Stimulated activated CD4-positive, alpha-beta T cell treated with anti-CD3 and anti-CD28 coated beads, Interleukin-1b, Interleukin-23, amount 100 ng/mL, for 4 hours (primary cell): ENCODE measurements at regions not wholly inside any gene's neighbourhood (a gene's known extent, or its start where the extent isn't known, plus 50 kb on each side); places are given as distances from the start of the nearest gene placed in this dataset.

Experiments used
- DNase-seq, 2 donors: peaks; one replicate each; pipeline ENCODE4 v3.0.0-alpha.2; 2020; ENCODE audit warnings: low read depth in 2 of 2

- no peak for DNase-seq
Measured at GRCh38 chr1:221431068-221431651, 310.7 kb downstream of the DUSP10 start.

GRCh38 chr1:221431961-221432360 lies 309.9 kb downstream of the DUSP10 start:
- no peak for DNase-seq

DNA sequence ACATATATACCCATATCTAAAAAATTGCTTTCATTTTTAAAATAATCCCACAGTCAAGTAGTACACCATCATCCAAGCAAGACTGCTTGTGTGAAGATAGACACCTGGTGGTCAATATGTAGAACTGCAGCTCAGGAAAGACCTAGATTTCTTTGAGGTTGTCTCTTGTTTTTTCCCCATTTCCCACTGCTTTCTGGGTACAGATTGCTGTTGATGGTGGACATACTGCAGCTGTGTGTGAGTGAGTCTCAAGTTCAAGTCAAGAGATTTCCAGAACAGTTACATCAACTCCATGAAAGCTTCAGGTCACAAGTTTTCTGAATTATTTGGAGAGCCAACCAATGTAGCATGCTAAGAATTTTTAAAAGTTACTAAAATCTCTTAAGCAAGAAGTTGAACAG lies 306.4 kb downstream of the DUSP10 start:
- DNase-seq = no peak

DNA sequence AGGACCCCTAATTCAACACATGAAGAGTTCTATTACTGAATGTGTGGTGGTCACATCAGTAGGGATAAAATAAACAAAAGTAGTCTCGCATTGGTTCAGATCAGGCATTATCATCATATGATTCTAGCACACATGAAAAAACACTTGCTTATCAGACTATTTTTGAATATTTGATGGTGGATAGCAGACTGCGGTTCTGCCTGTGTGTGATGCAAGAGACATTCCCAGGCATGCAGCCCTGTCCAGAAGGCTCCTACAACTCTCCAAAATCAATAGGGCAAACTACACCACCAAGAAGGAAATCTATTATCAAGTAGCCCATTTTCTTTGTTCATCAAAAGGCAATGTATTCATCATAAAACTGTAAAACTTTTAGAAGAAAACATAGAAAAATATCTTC lies 304.7 kb downstream of the DUSP10 start:
- DNase-seq = no peak

- no peak for DNase-seq
Measured at GRCh38 chr1:221437926-221438325, 304.0 kb downstream of the DUSP10 start.

- peak; percentile 22 to 47 for DNase-seq
Measured at GRCh38 chr1:221439008-221439746, 302.7 kb downstream of the DUSP10 start.

DNA sequence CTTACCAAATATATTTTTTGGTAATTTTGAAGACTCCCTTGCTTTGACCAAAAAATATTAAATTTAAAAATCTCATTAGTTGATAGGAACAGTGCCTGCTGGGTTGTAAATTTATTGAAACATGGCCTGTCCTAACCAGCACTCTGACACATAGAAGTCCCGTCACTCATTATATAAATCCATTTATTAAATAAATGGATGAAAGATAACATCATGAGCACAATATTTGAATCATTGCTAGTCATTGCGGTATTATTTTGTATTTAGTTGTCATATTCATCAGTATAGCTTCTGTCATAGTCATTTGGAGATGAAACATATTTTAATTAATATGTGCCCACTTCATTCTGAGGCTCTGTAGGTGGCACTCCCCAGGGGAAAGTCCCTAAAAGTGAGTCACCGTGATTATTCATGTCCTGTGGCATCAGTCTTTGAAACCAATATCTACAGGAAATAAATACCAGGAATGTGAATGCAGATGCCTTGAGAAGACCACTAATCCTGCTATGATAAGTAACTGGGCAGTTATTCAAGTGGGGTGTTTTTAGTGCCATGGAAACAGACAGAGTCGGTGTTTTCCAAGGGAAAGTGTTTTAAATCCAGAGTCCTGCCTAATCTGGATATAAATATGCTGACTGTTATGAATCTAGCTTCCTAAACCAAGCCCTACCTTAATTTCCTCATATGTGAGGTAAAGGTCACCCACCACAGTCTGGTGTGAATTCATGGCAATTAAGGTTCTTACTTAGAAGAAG lies 302.0 kb downstream of the DUSP10 start:
- peak in 1 of 2 donors; percentile 19 for DNase-seq

DNA sequence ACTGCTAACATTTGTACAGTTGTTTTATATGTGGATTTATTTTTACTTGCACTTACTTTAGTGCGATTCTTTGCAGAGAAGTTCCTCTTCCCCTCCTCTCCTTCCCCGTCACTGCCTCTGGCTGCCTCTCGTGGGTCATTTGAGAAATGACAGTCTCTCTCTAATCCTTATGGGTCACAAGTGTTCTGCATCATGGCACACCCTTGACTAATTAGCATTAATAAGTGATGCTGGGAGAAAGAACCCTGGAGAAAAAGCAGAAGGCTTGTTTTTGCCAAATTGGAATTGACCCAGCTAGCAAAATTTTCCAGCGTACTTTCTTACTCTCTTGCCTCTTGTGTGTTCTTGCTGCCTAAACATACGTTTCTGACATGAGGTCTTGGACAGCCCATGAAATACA lies 301.2 kb downstream of the DUSP10 start:
- DNase-seq = no peak

DNA sequence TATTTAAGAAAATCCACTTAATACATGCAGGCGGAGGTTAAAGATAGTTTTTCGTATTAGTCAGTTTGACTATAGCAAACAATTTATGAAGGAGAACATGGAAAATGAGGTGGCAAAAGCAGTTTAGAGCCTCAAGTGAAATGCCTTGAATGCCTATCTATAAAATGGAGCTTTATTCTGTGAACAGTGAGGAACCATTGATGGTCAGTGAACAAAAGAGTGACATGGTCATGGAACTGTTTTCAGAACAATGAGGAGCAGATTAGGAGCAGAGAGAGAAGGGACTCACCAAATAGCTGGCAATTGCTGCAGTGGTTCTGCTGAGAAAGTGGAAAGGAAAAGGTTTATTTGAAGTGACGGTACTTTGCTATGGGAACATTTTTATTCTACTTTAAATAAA lies 299.8 kb downstream of the DUSP10 start:
- no peak for DNase-seq

- no peak for DNase-seq
Measured at GRCh38 chr1:221444346-221444745, 297.5 kb downstream of the DUSP10 start.

GRCh38 chr1:221448585-221449175 lies 293.2 kb downstream of the DUSP10 start:
- no peak for DNase-seq

DNA sequence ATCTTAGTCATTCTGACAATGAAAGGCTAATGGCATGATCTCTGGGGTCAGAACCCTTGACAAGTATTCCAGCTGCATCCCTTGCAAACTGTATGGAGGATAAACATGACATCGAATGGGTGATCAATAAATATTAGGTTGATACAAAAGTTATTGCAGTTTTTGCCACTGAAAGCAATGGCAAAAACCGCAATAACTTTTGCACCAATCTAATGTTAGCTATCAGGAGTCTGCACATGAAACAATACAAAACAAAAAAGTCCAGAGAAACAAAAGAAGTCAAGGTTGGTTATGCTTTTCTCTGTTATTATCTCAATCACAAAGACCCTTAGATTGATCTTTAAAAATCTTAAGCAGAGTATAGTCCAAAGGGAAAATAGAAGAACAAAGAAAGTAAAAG lies 292.7 kb downstream of the DUSP10 start:
- no peak for DNase-seq

- no peak for DNase-seq
Measured at GRCh38 chr1:221449801-221450470, 292.0 kb downstream of the DUSP10 start.

DNA sequence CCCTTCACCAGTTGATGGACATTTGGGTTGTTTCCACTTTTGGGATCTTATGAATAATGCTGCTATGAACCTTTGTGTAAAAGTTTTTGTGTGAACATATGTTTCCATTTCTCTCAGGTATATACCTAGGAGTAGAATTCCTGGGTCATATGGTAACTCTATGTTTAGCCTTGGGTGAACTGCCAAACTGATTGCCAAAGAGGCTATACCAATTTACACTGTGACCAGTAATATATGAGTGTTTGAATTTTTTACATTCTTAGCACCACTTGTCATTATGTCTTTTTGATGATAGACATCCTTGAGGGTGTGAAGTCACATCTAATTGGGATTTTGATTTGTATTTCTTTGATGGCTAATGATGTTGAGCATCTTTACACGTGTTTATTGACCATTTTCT lies 290.1 kb downstream of the DUSP10 start:
- DNase-seq = no peak

GRCh38 chr1:221454096-221454495 lies 287.8 kb downstream of the DUSP10 start:
- DNase-seq = no peak

DNA sequence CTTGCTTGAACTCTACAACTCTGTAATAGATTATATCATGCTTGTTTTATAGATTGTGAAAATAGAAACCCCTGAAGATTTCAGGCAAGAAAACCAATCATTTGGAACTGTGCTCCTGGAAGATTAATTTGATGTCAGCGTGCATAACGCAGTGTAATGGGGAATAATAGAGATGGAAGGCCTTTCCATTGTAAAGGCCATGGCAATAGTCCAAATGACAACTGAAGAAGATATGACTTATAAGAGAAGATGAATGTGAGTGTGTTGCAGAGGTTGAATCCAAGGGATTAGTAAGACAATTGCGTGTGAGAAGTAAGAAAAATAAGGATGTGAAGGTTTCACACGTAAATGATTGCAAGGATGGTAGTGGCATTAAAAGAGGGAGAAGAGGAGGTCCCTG lies 285.0 kb downstream of the DUSP10 start:
- no peak for DNase-seq

- DNase-seq = no peak
Measured at GRCh38 chr1:221457685-221458446, 284.0 kb downstream of the DUSP10 start.

DNA sequence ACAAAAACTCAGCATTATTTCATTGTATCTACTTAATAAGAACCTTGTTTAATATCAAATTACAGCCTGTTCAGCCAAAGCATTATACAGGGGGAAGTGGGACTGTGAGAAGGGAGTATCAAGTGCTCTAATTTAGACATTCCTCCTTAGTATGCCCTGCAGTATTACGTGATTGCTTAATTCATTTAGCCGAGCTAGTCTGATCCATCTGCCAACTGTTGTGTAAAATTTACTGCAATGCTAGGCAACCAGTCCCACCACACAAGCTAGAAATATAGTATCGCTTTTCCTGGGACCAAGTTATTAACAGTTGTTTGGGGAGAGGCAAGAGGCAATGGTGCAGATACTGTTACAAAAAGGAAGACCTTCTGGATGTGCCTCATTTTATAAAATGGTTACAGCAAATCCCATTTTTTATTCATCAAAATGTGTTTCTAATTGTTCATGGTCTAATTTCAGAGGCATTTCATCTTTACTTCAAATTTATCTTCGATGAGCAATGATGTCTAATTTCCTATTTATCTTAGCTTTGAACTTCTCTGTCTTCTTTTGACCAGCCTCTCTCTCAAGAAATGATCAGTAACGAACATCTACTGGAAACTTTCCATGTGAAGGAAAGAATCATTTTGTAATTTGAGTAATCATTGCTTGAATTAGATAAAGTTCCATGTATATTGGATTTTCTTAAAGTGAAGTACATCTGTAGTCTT lies 283.3 kb downstream of the DUSP10 start:
- no peak for DNase-seq

- no peak for DNase-seq
Measured at GRCh38 chr1:221459558-221459957, 282.3 kb downstream of the DUSP10 start.

DNA sequence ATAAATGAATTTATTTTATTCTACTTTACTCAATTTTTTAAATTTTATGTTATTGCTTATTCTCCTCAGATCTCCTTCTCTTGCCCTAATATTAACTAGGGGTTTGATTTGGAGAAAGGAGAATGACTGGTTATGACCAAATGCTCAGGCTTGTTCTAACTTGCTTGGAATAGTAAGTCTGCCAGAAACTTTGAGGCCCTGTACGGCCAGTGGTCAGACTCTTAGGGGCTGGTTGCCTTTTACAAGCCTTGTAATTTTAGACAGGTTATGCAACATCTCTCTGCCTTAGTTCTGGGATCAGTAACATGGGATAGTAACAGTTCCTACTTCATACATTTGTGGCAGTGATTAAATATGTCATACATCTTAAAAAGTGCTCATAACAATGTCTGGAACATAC lies 279.5 kb downstream of the DUSP10 start:
- no peak for DNase-seq

DNA sequence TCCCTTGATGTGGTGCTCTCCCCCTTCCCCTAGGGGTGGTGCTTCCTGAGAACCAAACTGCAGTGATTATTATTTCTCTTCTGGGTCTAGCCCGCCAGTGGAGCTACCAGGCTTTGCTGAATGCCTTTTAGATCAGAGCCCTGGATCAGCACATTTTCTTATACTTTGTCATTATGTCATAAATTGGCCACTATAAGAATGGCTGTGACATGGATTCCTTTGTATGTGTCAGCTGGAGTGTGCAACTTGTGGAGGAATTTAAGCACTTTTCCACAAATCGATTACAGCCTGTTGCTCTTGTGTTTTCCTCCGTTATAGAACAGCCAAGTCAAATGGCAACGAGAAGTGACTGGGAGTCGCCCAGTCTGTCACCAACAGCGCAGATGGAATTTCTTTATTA lies 273.3 kb downstream of the DUSP10 start:
- DNase-seq = no peak
